ENCODE measurements at regions not wholly inside any gene's neighbourhood (a gene's known extent, or its start where the extent isn't known, plus 50 kb on each side); places are given as distances from the start of the nearest gene placed in this dataset.

- no peak overlapping the region for H2AK5ac ChIP-seq (ENCODE audit: low read length, severe bottlenecking)
- no peaks in the 10 kb centered on the region for H3K4me1 ChIP-seq (ENCODE audit: control insufficient read depth, insufficient read depth, low read depth, low read length)
- no peak overlapping the region for H4K91ac ChIP-seq (ENCODE audit: low read length)
- no peak overlapping the region for H2BK12ac ChIP-seq (ENCODE audit: low read length in 2 of 2)
- no peaks in the 10 kb centered on the region for H3K9me3 ChIP-seq (ENCODE audit: control insufficient read depth, low read length)
- no peak overlapping the region for H3K4me2 ChIP-seq (ENCODE audit: low read length, poor library complexity, severe bottlenecking)
- H3K14ac ChIP-seq (ENCODE audit: low read length in 2 of 2): no peak overlapping the region
- H4K8ac ChIP-seq (ENCODE audit: low read length): no peak overlapping the region
- no peak overlapping the region for H2AFZ ChIP-seq (ENCODE audit: low read depth, low read length)
- no peak overlapping the region for H3K23ac ChIP-seq (ENCODE audit: low read length in 2 of 2)
- no peak overlapping the region for H3K4me3 ChIP-seq (ENCODE audit: insufficient read depth in 1 of 2, low read depth in 1 of 2, low read length in 2 of 2)
- no peaks in the 10 kb centered on the region for H3K27me3 ChIP-seq (ENCODE audit: control insufficient read depth in 1 of 2, insufficient read depth in 1 of 2, low read length in 2 of 2)
- H2BK120ac ChIP-seq (ENCODE audit: low read depth, low read length): no peak overlapping the region
- WGBS: 100% methylated on average over 2 of the region's 2 CpGs
- H3K4ac ChIP-seq (ENCODE audit: low read depth in 1 of 2, low read length in 2 of 2): no peak overlapping the region
- no peak for DNase-seq
- no peak overlapping the region for H2BK15ac ChIP-seq (ENCODE audit: low read depth, poor library complexity, severe bottlenecking)
- H3K79me1 ChIP-seq (replicated peaks; ENCODE audit: low read length, poor library complexity, severe bottlenecking): no peaks in the 10 kb centered on the region
- no peak overlapping the region for H2BK5ac ChIP-seq (ENCODE audit: low read depth, low read length, poor library complexity, severe bottlenecking)
- no peak overlapping the region for H3K18ac ChIP-seq (ENCODE audit: low read depth in 1 of 2, low read length in 2 of 2)
- no peaks in the 10 kb centered on the region for H3K36me3 ChIP-seq (ENCODE audit: control insufficient read depth in 1 of 2, insufficient read depth in 2 of 2, low read depth in 1 of 2, low read length in 2 of 2)
- no peak overlapping the region for H3K27ac ChIP-seq (ENCODE audit: low read length, poor library complexity, severe bottlenecking)
- H3K9ac ChIP-seq (ENCODE audit: low read length): no peak overlapping the region
Observed at GRCh38 chr9:81079055-81079454, 610.3 kb downstream of the TLE1 start.

DNA sequence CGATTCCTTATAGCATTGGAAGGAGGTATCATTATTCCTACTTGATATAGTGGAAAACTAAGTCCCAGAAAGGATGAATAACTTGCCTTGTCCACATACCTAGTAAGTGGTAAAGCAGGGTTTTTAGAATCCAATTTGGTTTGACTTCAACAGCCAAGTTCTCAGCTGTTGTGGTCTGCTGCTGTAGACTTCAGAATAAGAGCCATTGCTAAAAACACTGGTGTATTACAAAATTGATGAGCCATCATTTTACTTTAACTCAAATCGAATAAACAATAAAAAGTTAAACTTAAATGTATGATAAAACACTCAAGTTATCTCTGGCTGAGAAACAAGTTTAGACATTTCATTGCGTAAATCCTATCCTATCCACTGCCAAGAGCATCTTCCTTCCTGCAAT is 610.8 kb downstream of the TLE1 start:
- Histone ChIP-seq H3K36me3 (ENCODE audit: control insufficient read depth in 1 of 2, insufficient read depth in 2 of 2, low read depth in 1 of 2, low read length in 2 of 2) (no peaks in the 10 kb centered on the region), H2AK5ac (ENCODE audit: low read length, severe bottlenecking) (no peak overlapping the region), H2BK15ac (ENCODE audit: low read depth, poor library complexity, severe bottlenecking) (no peak overlapping the region), H2BK5ac (ENCODE audit: low read depth, low read length, poor library complexity, severe bottlenecking) (no peak overlapping the region), H2BK120ac (ENCODE audit: low read depth, low read length) (no peak overlapping the region), H3K27me3 (ENCODE audit: control insufficient read depth in 1 of 2, insufficient read depth in 1 of 2, low read length in 2 of 2) (no peaks in the 10 kb centered on the region), H3K4ac (ENCODE audit: low read depth in 1 of 2, low read length in 2 of 2) (no peak overlapping the region), H3K4me3 (ENCODE audit: insufficient read depth in 1 of 2, low read depth in 1 of 2, low read length in 2 of 2) (no peak overlapping the region), H2BK12ac (ENCODE audit: low read length in 2 of 2) (no peak overlapping the region), H3K27ac (ENCODE audit: low read length, poor library complexity, severe bottlenecking) (no peak overlapping the region), H3K9ac (ENCODE audit: low read length) (no peak overlapping the region), H3K4me2 (ENCODE audit: low read length, poor library complexity, severe bottlenecking) (no peak overlapping the region), H4K91ac (ENCODE audit: low read length) (no peak overlapping the region), H3K9me3 (ENCODE audit: control insufficient read depth, low read length) (no peaks in the 10 kb centered on the region), H3K14ac (ENCODE audit: low read length in 2 of 2) (no peak overlapping the region), H3K4me1 (ENCODE audit: control insufficient read depth, insufficient read depth, low read depth, low read length) (no peaks in the 10 kb centered on the region), H3K79me1 (replicated peaks; ENCODE audit: low read length, poor library complexity, severe bottlenecking) (no peaks in the 10 kb centered on the region), H4K8ac (ENCODE audit: low read length) (no peak overlapping the region), H3K18ac (ENCODE audit: low read depth in 1 of 2, low read length in 2 of 2) (no peak overlapping the region), H2AFZ (ENCODE audit: low read depth, low read length) (no peak overlapping the region), H3K23ac (ENCODE audit: low read length in 2 of 2) (no peak overlapping the region)
- 94% methylated on average over 3 of the region's 3 CpGs for WGBS
- DNase-seq: no peak

DNA sequence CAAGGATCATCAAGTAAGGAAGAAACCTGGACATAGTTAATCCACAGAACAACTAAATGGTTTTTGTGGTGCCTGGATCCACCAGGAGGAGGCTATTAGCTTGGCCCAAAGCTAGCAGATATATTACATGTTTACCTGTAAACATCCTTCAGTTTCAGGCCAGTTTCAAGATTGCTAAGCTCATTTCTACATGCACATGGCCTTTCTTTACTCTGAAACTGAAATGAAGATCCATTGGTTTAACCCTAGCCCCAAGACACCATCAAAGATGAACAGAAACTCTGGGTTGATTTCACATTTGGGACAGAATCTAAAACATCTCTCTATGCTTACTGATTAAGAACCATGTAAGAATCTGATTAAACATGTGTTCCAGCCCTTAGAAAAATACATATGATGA is 611.8 kb downstream of the TLE1 start:
- no peaks in the 10 kb centered on the region for H3K4me1 ChIP-seq (ENCODE audit: control insufficient read depth, insufficient read depth, low read depth, low read length)
- H3K4me3 ChIP-seq (ENCODE audit: insufficient read depth in 1 of 2, low read depth in 1 of 2, low read length in 2 of 2): no peak overlapping the region
- no peak for DNase-seq

GRCh38 chr9:81076131-81076530 is 613.2 kb downstream of the TLE1 start:
- Histone ChIP-seq H3K27me3 (ENCODE audit: control insufficient read depth in 1 of 2, insufficient read depth in 1 of 2, low read length in 2 of 2) (no peaks in the 10 kb centered on the region), H2BK15ac (ENCODE audit: low read depth, poor library complexity, severe bottlenecking) (no peak overlapping the region), H2BK5ac (ENCODE audit: low read depth, low read length, poor library complexity, severe bottlenecking) (no peak overlapping the region), H3K23ac (ENCODE audit: low read length in 2 of 2) (no peak overlapping the region), H4K91ac (ENCODE audit: low read length) (no peak overlapping the region), H2BK12ac (ENCODE audit: low read length in 2 of 2) (peak overlapping the region in 1 of 2 experiments; percentile 49), H3K18ac (ENCODE audit: low read depth in 1 of 2, low read length in 2 of 2) (no peak overlapping the region), H3K4ac (ENCODE audit: low read depth in 1 of 2, low read length in 2 of 2) (no peak overlapping the region), H3K9ac (ENCODE audit: low read length) (no peak overlapping the region), H3K4me3 (ENCODE audit: insufficient read depth in 1 of 2, low read depth in 1 of 2, low read length in 2 of 2) (no peak overlapping the region), H3K9me3 (ENCODE audit: control insufficient read depth, low read length) (no peaks in the 10 kb centered on the region), H3K27ac (ENCODE audit: low read length, poor library complexity, severe bottlenecking) (no peak overlapping the region), H3K4me2 (ENCODE audit: low read length, poor library complexity, severe bottlenecking) (no peak overlapping the region), H4K8ac (ENCODE audit: low read length) (no peak overlapping the region), H3K36me3 (ENCODE audit: control insufficient read depth in 1 of 2, insufficient read depth in 2 of 2, low read depth in 1 of 2, low read length in 2 of 2) (no peaks in the 10 kb centered on the region), H2AK5ac (ENCODE audit: low read length, severe bottlenecking) (no peak overlapping the region), H2AFZ (ENCODE audit: low read depth, low read length) (no peak overlapping the region), H2BK120ac (ENCODE audit: low read depth, low read length) (no peak overlapping the region), H3K4me1 (ENCODE audit: control insufficient read depth, insufficient read depth, low read depth, low read length) (no peaks in the 10 kb centered on the region), H3K14ac (ENCODE audit: low read length in 2 of 2) (no peak overlapping the region), H3K79me1 (replicated peaks; ENCODE audit: low read length, poor library complexity, severe bottlenecking) (no peaks in the 10 kb centered on the region)
- 92% methylated on average over 2 of the region's 2 CpGs for whole genome bisulfite sequencing
- DNase-seq: no peak

More for the DNA sequence above, 611.8 kb downstream of the TLE1 start:
- H3K9me3 ChIP-seq (ENCODE audit: control insufficient read depth, low read length): no peaks in the 10 kb centered on the region
- no peaks in the 10 kb centered on the region for H3K79me1 ChIP-seq (replicated peaks; ENCODE audit: low read length, poor library complexity, severe bottlenecking)
- no peak overlapping the region for H4K8ac ChIP-seq (ENCODE audit: low read length)
- no peak overlapping the region for H3K4ac ChIP-seq (ENCODE audit: low read depth in 1 of 2, low read length in 2 of 2)
- H2BK12ac ChIP-seq (ENCODE audit: low read length in 2 of 2): no peak overlapping the region
- no peak overlapping the region for H2AK5ac ChIP-seq (ENCODE audit: low read length, severe bottlenecking)
- no peak overlapping the region for H3K4me2 ChIP-seq (ENCODE audit: low read length, poor library complexity, severe bottlenecking)
- no peak overlapping the region for H3K23ac ChIP-seq (ENCODE audit: low read length in 2 of 2)
- H3K9ac ChIP-seq (ENCODE audit: low read length): no peak overlapping the region
- no peak overlapping the region for H2BK15ac ChIP-seq (ENCODE audit: low read depth, poor library complexity, severe bottlenecking)
- no peak overlapping the region for H4K91ac ChIP-seq (ENCODE audit: low read length)
- H2AFZ ChIP-seq (ENCODE audit: low read depth, low read length): no peak overlapping the region
- H3K27ac ChIP-seq (ENCODE audit: low read length, poor library complexity, severe bottlenecking): no peak overlapping the region
- no peaks in the 10 kb centered on the region for H3K36me3 ChIP-seq (ENCODE audit: control insufficient read depth in 1 of 2, insufficient read depth in 2 of 2, low read depth in 1 of 2, low read length in 2 of 2)
- no peak overlapping the region for H3K18ac ChIP-seq (ENCODE audit: low read depth in 1 of 2, low read length in 2 of 2)
- H3K14ac ChIP-seq (ENCODE audit: low read length in 2 of 2): no peak overlapping the region
- H2BK120ac ChIP-seq (ENCODE audit: low read depth, low read length): no peak overlapping the region
- no peak overlapping the region for H2BK5ac ChIP-seq (ENCODE audit: low read depth, low read length, poor library complexity, severe bottlenecking)
- no peaks in the 10 kb centered on the region for H3K27me3 ChIP-seq (ENCODE audit: control insufficient read depth in 1 of 2, insufficient read depth in 1 of 2, low read length in 2 of 2)

All from mesenchymal stem cell (in vitro differentiated cells and primary cell).